Stimulated activated CD8-positive, alpha-beta memory T cell treated with anti-CD3 and anti-CD28 coated beads, Interleukin-12 subunit alpha, Interleukin-12 subunit beta, amount 100 ng/mL, for 4 hours (primary cell): ENCODE measurements at regions not wholly inside any gene's neighbourhood (a gene's known extent, or its start where the extent isn't known, plus 50 kb on each side); places are given as distances from the start of the nearest gene placed in this dataset.
"Not testable (repeated sequence)": the region's sequence is repeated elsewhere in the genome, so short reads cannot be mapped to it uniquely, and the experiment has no call there.

Experiments used
- DNase-seq: peaks from one replicate; pipeline ENCODE4 v3.0.0-alpha.2; 2020; ENCODE audit warnings: low read depth

DNA sequence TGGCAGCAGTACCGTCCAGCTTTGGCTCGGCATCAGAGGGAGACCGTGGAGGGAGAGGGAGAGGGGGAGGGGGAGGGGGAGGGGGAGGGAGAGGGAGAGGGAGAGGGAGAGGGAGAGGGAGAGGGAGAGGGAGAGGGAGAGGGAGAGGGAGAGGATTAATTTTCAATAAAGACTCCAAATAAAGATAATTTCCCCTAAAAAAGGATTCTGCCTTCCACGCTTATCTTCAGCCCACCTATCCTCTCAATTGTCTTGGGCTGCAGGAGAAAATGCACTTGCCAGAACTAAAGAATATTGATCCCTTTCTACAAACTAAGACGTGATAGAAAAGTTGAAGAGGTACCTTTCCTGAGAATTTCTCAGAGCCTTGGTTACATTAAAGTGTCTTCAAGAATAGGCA, 206.9 kb upstream of the CBLB start:
- not testable (repeated sequence) for DNase-seq

DNA sequence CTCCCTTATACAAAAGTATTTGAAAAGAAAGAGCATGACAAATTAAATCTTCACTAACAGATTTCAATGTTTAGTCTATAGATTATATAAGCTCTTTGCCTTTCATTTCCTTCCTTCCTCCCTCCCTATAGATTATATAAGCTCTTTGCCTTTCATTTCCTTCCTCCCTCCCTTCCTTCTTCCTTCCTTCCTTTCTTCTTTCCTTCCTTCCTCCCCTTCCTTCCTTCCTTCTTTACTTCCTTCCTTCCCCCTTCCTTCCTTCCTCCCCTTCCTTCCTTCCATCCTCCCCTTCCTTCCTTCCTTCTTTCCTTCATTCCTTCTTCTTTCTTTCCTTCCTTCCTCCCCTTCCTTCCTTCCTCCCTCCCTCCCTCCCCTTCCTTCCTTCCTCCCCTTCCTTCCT, 209.8 kb upstream of the CBLB start:
- DNase-seq, result no peak

DNA sequence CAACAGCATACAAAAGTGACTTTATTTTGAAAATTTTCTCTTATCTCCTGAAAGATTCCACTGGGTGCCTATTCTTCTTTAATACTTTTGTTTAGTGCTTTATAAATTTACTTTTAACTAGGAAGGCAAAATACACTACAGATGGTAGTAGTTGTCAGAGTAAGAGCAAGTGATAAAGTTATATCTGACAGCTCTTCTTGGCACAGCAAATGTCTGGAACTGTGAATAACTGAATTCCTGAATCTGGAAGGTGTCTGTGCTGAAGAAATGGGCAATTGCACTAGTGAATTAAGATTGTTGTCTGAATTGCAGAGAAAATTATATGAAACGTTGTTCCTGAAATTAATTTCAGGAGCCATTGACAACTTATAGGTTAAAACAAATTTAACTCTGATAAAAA, 213.8 kb upstream of the CBLB start:
- no peak for DNase-seq

DNA sequence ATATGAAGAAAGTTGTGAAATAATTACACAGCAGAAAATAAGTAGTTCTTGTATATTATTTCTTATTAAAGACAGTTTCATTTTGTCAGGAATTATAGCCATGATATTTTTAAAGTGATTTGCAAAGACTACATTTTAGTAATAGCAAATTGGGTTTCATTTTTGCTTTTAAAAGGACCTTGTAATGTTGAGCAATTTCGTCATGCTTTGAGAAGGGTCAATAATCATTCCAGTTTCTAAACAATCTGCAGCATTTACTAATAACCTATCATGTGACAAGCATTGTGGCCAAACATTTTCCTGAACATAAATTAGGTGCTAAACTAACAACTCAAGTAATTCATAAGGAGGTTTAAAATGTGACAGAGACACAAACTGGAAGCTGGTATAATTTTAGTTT, 214.4 kb upstream of the CBLB start:
- no peak for DNase-seq

DNA sequence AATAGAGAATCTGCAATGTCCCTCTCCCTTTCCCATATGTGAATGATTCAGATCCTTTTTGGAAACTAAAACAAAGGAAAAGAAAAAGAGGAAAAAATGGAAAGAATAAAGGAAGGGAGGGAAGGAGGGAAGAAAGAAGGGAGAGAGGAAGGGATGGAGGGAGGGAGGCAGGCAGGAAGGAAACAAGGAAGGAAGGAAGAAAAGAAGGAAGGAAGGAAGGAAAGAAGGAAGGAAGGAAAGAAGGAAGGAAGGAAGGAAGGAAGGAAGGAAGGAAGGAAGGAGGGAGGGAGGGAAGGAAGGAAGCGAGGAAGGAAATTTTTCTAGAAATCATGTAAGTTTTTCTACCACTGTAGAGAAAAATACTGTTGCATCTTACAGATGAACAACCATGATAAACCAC, 215.0 kb upstream of the CBLB start:
- DNase-seq, result no peak

DNA sequence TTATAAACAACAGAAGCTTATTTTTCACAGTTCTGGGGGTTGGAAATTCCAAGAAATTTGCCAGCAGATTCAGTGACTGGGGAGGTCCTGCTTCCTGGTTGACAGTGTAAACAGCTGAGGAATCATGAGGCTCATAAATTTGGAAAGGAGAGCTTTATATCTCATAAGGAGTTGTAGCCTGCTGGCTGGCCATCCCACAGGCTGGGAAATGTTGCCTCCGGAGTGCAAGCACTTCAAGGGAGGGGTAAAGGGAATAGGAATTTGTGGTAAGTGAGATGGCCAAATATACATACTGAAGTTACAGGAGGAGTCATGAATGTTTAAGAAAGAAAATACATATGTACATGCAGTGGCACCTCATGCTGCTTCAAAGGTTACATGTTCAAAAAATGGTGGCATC, 217.2 kb upstream of the CBLB start:
- no peak for DNase-seq

DNA sequence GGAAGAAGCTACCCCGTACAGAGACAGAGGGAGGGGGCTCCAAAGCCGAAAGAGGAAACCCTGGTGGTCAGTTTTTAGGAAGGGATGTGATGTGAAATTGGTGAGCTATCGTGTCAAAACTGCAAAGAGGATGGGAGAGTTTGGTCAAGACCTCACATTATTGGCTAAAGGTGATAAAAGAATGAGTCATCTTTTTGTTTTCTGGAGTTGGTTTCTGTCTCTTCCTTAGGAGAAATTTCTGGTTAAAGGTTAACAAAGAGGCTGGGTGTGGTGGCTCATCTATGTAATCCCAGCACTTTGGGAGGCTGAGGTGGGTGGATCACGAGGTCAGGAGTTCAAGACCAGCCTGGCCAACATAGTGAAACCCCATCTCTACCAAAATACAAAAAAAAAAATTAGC, 217.8 kb upstream of the CBLB start:
- no peak for DNase-seq

DNA sequence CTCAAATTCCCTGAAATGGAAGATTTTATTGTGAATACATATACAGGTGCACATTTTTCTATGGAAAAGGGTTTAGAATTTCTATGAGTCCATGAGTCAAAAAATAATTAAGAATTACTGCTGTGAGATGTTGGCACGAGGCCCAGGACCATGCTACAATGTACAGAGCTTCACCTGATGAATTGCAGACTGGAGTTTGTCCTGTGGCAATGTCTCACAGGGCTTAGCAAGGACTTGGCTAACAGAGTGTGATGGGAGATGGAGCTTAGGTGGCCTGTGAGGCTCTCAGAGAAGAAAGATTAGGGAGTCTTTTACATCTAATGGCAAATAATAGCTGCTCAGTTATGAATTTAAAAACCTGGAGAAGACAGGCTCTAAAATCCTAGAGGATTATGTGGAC, 219.5 kb upstream of the CBLB start:
- no peak for DNase-seq

DNA sequence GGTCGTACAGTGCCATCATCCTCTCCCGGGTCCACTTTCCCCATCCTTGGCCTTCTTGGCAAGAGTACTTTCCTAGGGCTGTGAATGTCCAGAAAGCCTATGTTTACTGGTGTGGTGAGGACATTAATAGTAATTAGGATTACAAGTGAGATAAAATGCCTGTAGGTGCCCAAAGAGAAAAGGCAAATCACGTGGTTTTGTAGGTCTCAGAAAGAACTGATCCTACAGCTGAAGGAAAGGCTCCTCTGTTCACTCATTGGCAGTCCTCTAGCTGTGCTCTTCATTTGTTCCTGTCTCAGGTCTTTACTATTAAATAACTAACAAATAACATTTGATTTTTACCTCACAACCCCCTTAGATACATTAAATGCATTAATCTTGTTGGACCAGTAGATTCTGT, 220.1 kb upstream of the CBLB start:
- no peak for DNase-seq

DNA sequence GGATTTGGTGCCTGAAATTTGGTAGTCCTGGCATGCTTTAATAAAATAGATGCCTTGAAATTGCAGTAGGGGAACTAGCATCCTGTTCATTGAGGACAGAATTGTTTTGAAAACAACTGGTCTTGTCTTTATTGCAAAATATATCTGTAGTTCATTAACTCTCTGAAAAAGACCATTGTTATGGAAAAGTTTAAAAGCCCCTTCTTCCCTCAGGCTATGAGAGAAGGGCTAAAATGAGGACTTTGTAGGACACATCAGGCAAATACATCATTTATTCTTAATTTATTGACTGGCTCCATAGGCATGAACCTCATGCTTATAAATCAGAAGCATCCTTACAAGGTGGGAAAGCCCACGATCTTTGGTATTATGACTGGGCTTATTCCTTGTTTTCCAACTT, 221.0 kb upstream of the CBLB start:
- no peak for DNase-seq

DNA sequence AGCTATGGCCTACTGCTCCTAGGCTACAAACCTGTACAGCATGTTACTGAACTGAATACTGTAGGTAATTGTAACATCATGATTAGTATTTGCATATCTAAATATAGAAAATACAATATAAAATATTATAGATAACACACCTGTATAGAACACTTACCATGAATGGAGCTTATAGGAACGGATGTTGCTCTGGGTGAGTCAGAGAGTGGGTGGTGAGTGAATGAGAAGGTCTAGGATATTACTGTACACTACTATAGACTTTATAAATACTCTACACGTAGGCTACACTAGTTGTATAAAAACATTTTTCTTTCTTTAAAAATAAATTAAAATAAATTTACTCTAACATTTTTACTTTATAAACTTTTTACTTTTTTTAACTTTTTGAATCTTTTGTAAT, 224.0 kb upstream of the CBLB start:
- no peak for DNase-seq

DNA sequence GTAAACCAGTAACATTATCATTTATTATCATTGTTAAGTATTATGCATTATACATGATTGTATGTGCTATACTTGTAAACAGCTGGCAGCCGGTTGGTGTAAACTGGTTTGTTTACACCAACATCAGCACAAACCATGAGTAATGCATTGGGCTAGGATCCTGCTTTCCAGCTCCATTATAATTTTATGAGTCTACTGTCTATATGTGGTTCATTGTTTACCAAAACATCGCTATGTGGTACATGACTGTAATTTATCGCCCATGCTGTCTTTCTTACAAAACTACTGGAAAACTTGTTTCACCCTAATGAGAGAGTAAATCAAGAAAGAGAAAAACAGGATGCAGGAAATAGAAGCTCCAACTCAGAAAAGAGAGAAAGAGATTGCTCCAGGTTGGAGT, 224.8 kb upstream of the CBLB start:
- DNase-seq, result no peak

DNA sequence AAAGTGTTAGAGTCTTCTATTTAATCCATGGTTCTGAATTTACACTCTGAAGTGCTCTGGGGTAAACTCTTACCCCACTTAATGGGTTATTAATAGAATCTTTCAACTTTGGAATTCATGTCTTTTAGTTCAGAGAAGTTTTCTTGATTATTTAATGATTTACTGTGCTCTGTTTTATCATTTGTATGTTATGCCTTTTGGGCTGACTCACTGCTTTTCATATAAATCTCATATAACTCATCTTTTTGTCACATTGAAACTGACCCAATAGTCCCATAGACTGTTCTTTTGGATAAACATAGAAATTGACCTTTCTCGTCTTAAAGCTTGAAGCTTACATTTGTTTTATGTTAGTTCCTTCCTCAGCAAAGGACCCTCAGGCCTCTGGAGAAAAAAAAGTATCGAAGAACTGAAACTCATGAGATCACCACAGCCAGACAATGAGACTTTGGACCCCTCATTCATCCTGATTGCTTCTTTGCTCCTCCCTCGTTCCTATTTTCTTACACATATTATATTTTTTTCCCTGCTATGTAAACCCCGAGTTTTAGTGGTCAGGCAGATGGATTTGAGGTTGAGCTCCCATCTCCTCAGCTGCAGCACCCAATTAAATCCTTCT, 229.1 kb upstream of the CBLB start:
- no peak for DNase-seq

DNA sequence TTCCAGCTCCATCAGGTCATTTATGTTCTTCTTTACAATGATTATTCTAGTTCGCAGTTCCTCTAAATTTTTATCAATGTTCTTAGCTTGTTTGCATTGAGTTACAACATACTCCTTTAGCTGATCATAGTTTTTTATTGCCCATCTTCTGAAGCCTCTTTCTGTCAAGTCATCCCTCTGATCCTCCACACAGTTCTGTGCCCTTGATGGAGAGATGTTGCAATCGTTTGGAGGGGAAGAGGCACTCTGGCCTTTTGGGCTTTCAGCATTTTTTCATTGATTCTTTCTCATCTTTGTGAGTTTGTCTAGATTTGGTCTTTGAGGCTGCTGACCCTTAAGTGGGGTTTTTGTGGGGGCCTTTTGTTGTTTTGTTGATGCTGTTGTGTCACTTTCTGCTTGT, 234.6 kb upstream of the CBLB start:
- DNase-seq, result no peak

DNA sequence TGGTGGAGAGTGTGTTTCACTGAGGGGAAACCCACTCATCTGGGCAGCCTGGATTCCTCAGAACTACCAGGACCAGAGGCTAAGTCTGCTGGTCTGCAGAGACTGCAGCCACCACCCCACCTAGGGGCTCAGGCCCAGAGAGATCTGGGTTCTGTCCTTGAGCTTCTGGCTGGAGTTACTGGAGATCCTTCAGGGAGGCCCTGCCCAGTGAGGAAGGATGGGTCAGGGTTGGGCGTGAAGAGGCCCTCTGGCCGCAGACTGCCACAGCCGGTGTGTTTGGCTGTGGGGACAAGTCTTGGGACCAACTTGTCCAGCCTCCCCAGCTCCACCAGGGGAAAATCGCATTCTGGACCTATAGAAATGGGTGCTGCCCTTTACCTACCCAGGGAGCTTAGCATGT, 235.3 kb upstream of the CBLB start:
- DNase-seq, result no peak

DNA sequence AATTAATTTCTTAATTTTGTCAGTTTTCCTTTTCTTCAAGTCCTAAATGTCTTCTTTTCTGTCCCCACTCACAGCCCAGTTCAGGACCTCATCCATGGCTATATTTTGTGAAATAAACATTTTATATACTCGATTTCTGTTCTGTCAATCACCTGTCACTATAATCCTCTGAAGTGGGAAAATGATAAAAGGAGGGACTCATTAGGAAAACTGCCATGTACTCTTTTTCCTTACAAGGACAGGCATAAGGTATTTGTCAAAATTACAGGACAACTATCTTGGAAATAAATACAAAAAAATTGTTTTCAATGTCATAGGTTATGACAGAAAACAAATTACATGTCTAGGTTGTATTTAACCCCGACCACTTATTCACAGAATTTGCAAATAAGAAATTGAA, 240.1 kb upstream of the CBLB start:
- no peak for DNase-seq

DNA sequence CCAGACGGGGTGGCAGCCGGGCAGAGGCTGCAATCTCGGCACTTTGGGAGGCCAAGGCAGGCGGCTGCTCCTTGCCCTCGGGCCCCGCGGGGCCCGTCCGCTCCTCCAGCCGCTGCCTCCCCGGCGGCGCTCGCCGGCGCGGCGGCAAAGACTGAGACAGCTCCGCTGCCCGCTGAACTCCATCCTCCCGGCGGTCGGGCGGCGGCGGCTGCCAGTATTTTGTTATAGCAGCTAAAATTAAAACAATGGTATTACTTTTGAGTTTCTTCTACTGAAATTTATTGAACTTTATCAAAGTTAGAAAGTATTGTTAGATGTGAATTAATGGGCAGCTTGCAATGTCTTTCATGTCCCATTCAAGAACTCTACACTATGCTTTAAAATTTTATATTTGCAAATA, 243.7 kb upstream of the CBLB start:
- DNase-seq, result not testable (repeated sequence)

DNA sequence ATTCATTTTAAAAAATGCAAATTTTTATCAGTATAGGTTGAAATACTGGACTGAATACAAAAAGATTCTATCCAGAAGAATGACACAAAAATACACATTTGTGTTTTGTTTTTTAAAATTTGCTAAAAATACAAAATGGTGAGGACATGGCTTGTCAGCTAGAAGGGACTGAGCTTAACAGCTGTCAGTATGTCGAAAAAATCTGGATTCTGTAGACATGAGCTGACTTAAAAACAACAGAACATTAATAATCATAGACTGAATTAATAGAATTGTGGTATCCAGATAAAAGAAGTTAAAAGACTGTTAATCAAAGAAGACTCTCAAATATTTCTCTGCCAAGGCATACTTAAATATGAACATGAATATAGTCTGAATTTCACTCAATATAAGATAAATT, 244.9 kb upstream of the CBLB start:
- no peak for DNase-seq

DNA sequence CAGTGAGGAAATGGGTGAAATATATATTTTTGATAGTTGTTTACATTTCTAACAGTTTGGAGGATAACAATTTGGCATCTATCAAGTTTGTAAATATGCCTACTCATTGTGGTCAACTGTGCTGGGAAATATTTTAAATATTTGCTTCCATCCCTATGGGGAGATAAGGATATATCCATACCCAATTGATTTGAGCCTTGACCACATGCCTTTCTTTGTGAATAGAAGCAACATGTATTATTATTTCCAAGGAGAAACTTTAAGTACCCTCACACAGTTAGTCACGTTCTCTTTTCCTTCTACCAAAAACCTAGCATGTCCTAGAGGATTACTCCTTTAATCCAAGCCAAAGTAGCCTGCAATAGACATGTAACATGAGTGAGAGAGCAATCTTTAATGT, 245.4 kb upstream of the CBLB start:
- no peak for DNase-seq

DNA sequence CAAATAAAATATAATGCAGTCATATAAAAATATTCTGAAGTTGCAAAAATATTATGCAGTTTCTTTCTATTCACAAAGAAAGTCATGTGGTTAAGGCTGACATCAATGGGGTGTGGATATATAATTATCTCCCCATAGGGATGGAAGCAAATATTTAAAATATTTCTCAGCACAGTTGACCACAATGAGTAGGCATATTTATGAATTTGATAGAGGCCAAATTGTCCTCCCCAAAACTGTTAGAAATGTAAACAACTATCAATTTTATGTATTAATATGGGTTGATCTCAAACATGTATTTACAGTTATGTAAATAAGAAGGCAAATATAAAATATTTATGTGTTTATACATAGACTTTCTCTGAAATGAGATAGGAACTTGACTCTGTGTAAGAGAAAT, 246.0 kb upstream of the CBLB start:
- no peak for DNase-seq

DNA sequence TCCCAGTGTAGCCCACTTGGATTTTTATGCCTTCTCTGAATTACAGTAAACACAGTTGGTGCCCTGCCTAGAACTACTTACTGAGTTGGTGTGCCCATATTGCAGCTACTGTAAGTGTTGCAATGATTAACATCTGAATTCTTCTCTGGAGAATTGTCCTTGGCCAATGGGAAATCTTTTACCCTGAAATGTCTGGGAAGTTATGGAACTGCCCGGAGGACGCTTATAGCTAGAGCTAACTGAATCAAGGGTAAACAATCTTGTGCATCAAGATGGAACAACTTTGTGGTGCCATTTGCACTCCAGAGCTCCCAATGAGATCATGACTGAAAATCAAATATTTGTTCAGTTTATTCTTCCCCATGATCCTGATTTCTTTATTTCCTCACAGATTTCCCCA, 246.7 kb upstream of the CBLB start:
- no peak for DNase-seq

DNA sequence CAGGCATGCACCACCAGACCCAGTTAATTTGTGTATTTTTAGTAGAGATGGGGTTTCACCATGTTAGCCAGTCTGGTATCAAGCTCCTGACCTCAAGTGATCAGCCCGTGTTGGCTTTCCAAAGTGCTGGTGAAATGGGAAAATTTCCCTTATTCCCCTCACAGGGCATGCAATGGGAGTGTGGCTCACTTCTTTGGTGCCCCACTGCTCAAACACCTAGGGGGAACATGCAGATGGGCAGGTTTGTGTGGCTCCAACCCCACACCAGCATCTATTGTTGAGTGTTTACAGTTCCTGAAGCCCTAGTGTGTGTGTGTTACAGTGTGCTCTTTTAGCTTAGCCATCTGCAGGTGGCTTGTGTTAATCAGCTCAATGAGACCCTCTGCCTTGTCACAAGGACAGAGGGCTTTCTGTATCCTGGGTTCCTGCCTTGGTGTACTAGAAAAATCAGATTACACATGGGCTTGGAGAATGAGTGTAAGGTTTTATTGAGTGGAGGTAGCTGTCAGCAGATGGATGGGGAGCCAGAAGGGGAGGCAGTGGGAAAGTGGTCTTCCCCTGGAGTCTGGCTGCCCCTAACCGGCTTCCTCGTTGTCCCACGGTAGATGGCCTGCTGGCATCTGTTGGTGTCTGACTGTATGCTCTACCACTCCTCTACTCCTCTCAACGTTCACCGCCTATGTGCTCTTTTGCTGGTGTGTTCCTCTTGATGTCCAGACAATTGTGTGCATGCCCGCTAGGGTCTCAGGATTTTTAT, 248.1 kb upstream of the CBLB start:
- no peak for DNase-seq

DNA sequence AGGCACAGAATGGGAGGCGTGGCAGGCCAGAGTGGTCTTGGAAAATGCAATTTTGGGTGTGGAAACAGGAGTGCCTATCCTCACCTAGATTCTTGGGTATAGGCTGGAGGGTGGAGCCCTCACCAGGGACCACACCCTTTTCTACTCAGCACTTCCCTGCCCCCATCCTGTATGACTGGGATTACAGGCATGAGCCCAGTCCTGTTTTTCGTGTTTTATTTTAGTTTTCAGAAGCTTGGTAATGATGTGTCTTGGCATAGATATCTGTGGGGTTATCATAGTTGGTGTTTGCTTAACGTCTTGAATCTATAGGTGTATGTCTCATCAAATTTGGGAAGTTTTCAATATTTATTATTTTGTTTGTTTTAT, 248.7 kb upstream of the CBLB start:
- DNase-seq, result no peak

DNA sequence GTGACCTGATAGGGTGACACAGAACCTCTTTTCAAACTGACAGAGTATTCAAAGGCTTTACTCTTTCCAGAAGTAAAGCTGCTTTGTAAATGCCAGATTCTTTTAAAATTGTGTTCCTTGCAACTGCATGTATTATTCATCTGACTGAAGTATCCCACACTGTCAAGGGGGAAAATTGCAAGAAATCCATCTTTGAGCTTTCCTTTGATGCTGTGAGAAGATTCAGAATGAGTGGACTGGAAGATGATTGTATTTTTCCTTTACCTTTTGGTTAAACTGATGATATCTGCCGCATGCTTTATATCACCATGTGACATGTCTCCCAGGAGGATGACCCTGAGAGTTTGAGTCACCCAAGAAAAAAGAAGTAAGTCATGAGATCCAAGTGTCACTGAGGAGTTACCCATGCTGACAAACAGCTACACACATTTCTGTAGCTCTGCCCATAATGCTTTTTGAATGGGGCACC, 250.8 kb upstream of the CBLB start:
- DNase-seq, result no peak
